CD14-positive monocyte (primary cell): ENCODE measurements at regions not wholly inside any gene's neighbourhood (a gene's known extent, or its start where the extent isn't known, plus 50 kb on each side); places are given as distances from the start of the nearest gene placed in this dataset.

Experiments
- DNase-seq, 3 donors: peaks; one replicate each; pipeline ENCODE4 v3.0.0-alpha.2; 2011 to 2022
- H2AFZ ChIP-seq: 2 replicates; pipeline ENCODE4 v1.6.0; 2012; ENCODE audit warnings: mild to moderate bottlenecking, low read depth, low read length, inconsistent platforms; ENCODE audit not compliant: insufficient read depth, poor library complexity, severe bottlenecking
- H3K27ac ChIP-seq, 2 donors: 1 replicate in 1 of 2; 2 replicates in 1 of 2; pipeline ENCODE4 v1.5.1; 2012 to 2013; ENCODE audit warnings: low read length in 2 of 2, control low read depth in 1 of 2, inconsistent platforms in 1 of 2, low read depth in 1 of 2, mild to moderate bottlenecking in 1 of 2
- H3K27me3 ChIP-seq, 2 donors: one replicate each; pipeline versions ENCODE4 v1.6.0 to v1.6.1; 2011 to 2013; ENCODE audit warnings: low read length in 2 of 2; ENCODE audit not compliant: control insufficient read depth in 2 of 2, insufficient read depth in 2 of 2
- H3K36me3 ChIP-seq, 2 donors: replicated peaks in 1 of 2; 1 replicate in 1 of 2; 2 replicates in 1 of 2; pipeline versions ENCODE4 v1.5.1 to v1.6.1; 2012 to 2013; ENCODE audit warnings: low read length in 2 of 2, control low read depth in 1 of 2, inconsistent platforms in 1 of 2, mild to moderate bottlenecking in 1 of 2; ENCODE audit not compliant: insufficient read depth in 2 of 2, control insufficient read depth in 1 of 2
- H3K4me1 ChIP-seq, 2 donors: 1 replicate in 1 of 2; 2 replicates in 1 of 2; pipeline versions ENCODE4 v1.5.1 to v1.6.1; 2012 to 2013; ENCODE audit warnings: low read length in 2 of 2, control low read depth in 1 of 2, inconsistent platforms in 1 of 2, mild to moderate bottlenecking in 1 of 2, moderate library complexity in 1 of 2; ENCODE audit not compliant: insufficient read depth in 2 of 2, control insufficient read depth in 1 of 2
- H3K4me2 ChIP-seq: replicated peaks from 2 replicates; pipeline ENCODE3; 2012; ENCODE audit warnings: low read length, moderate library complexity, mild to moderate bottlenecking; ENCODE audit not compliant: poor library complexity, severe bottlenecking; ENCODE audit errors: extremely low read depth
- H3K4me3 ChIP-seq, 3 experiments: fragments of 200-600 bp in 1 of 3; sonication (generic) in 1 of 3; replicated peaks in 1 of 3; 1 replicate in 2 of 3; 2 replicates in 1 of 3; pipeline ENCODE4 v1.5.1; 2011 to 2013; ENCODE audit warnings: low read length in 3 of 3, mild to moderate bottlenecking in 3 of 3, control low read depth in 2 of 3, low read depth in 2 of 3, inconsistent platforms in 1 of 3, moderate library complexity in 1 of 3
- H3K79me2 ChIP-seq: 2 replicates; pipeline ENCODE4 v1.6.0; 2012; ENCODE audit warnings: mild to moderate bottlenecking, control low read depth, inconsistent platforms, low read length, moderate library complexity; ENCODE audit not compliant: insufficient read depth
- H3K9ac ChIP-seq: 2 replicates; pipeline ENCODE4 v1.6.0; 2017; ENCODE audit warnings: low read length, mild to moderate bottlenecking; ENCODE audit not compliant: insufficient read depth, poor library complexity, severe bottlenecking
- H3K9me3 ChIP-seq, 2 donors: replicated peaks in 1 of 2; 1 replicate in 1 of 2; 2 replicates in 1 of 2; pipeline versions ENCODE4 v1.5.1 to v1.6.1; 2012 to 2013; ENCODE audit warnings: low read length in 2 of 2, control low read depth in 1 of 2; ENCODE audit not compliant: control insufficient read depth in 1 of 2, insufficient read depth in 1 of 2
- H4K20me1 ChIP-seq: 2 replicates; pipeline ENCODE4 v1.6.0; 2012; ENCODE audit warnings: mild to moderate bottlenecking, low read length, control low read depth, moderate library complexity; ENCODE audit not compliant: insufficient read depth
- H3K27ac Mint-ChIP-seq, 7 donors: one replicate each; pipeline ENCODE4 v1.8.0; 2020; ENCODE audit warnings: mild to moderate bottlenecking in 7 of 7, mixed read lengths in 7 of 7, moderate library complexity in 6 of 7, inconsistent platforms in 2 of 7
- H3K27me3 Mint-ChIP-seq, 3 donors: one replicate each; pipeline ENCODE4 v1.8.0; 2021 to 2022; ENCODE audit warnings: low read depth in 3 of 3, mild to moderate bottlenecking in 3 of 3, mixed read lengths in 3 of 3, moderate library complexity in 3 of 3, inconsistent platforms in 1 of 3
- H3K36me3 Mint-ChIP-seq, 2 donors: one replicate each; pipeline ENCODE4 v1.8.0; 2020; ENCODE audit warnings: mixed read lengths in 2 of 2, inconsistent platforms in 1 of 2, mild to moderate bottlenecking in 1 of 2
- H3K4me1 Mint-ChIP-seq: one replicate; pipeline ENCODE4 v1.8.0; 2020; ENCODE audit warnings: mild to moderate bottlenecking, mixed read lengths
- H3K4me3 Mint-ChIP-seq, 2 donors: one replicate each; pipeline ENCODE4 v1.8.0; 2020; ENCODE audit warnings: mild to moderate bottlenecking in 2 of 2, mixed read lengths in 2 of 2, moderate library complexity in 1 of 2
- H3K9me3 Mint-ChIP-seq, 7 donors: one replicate each; pipeline ENCODE4 v1.8.0; 2020 to 2022; ENCODE audit warnings: mixed read lengths in 7 of 7, mild to moderate bottlenecking in 6 of 7, moderate library complexity in 6 of 7, inconsistent platforms in 2 of 7
- WGBS: methylation state at CpG from one replicate; pipeline ENCODE4 v1.1.5; 2013; ENCODE audit warnings: missing lambda C conversion rate; ENCODE audit not compliant: insufficient coverage; 5-methylcytosine and 5-hydroxymethylcytosine counted together
- intact Hi-C, 2 donors: fragments of 100-400 bp; cut with micrococcal nuclease; formaldehyde crosslinking; loops; one replicate each; pipeline versions ENCODE4 v1.15.0 to v1.15.1; 2023
- TF ChIP-seq, protein P1 (sequence below): fragments of 200-600 bp; IDR thresholded peaks from one replicate; pipeline ENCODE4 v1.8.0; 2022; ENCODE audit warnings: antibody characterized with exemption, mild to moderate bottlenecking

DNA sequence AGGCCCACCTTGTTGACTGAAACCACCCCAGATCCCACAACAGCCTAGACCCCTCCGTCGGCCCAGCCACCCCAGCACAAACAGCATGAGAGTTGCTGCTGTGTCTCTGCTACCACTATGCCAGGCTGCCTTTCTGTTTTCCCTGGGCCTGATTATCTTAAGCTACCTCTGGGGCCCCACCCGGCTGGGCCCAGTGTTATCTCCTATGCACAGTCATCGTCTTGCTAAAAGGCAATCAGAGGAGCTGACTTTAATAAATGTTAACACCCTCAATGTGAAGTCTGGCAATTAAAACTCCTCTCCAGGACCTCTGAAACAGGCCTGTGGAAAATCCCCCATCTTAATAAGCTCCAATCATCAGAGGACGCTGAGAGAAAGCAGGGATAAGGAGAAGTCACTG, 144.9 kb downstream of the FAM114A2 start:
- TF ChIP-seq, protein P1, sequence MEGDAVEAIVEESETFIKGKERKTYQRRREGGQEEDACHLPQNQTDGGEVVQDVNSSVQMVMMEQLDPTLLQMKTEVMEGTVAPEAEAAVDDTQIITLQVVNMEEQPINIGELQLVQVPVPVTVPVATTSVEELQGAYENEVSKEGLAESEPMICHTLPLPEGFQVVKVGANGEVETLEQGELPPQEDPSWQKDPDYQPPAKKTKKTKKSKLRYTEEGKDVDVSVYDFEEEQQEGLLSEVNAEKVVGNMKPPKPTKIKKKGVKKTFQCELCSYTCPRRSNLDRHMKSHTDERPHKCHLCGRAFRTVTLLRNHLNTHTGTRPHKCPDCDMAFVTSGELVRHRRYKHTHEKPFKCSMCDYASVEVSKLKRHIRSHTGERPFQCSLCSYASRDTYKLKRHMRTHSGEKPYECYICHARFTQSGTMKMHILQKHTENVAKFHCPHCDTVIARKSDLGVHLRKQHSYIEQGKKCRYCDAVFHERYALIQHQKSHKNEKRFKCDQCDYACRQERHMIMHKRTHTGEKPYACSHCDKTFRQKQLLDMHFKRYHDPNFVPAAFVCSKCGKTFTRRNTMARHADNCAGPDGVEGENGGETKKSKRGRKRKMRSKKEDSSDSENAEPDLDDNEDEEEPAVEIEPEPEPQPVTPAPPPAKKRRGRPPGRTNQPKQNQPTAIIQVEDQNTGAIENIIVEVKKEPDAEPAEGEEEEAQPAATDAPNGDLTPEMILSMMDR: no peak
- H2AFZ ChIP-seq: no peak overlapping the region
- no peak overlapping the region for H3K27ac Mint-ChIP-seq
- no peaks in the 10 kb centered on the region for H3K9me3 Mint-ChIP-seq
- H3K4me2 ChIP-seq: no peak overlapping the region
- H3K4me3 ChIP-seq: no peak overlapping the region
- H3K27me3 ChIP-seq: no peaks in the 10 kb centered on the region
- no peak overlapping the region for H3K9ac ChIP-seq
- no peaks in the 10 kb centered on the region for H3K36me3 ChIP-seq
- H3K27me3 Mint-ChIP-seq: no peaks in the 10 kb centered on the region
- no peak overlapping the region for H3K4me3 Mint-ChIP-seq
- no peak overlapping the region for H3K27ac ChIP-seq
- no peaks in the 10 kb centered on the region for H3K79me2 ChIP-seq
- no peaks in the 10 kb centered on the region for H4K20me1 ChIP-seq
- intact Hi-C loops: no loop called here
- no peaks in the 10 kb centered on the region for H3K9me3 ChIP-seq
- H3K4me1 Mint-ChIP-seq: peaks cover 5% of the 10 kb centered on the region
- DNase-seq: no peak
- H3K36me3 Mint-ChIP-seq: no peaks in the 10 kb centered on the region
- WGBS: 88% methylated on average over 2 of the region's 5 CpGs
- no peaks in the 10 kb centered on the region for H3K4me1 ChIP-seq

DNA sequence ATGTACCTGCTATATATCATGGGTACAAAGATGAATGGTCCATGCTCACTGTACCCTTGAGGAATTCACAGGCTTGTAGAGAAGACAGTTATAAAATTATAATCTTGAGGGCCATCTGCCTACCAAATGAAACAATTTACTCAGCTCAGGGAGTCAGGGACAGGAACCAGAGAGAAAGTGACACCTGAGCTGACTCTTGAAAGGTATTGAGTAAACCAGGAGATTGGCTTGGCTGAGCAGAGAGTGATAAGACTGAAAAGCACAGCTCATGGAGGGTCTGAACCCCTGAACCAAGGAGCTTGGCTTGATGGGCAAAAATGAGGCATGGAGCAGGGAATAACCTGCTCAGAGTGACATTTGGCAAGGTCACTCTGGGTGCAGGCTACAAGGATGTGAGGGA, 147.3 kb downstream of the FAM114A2 start:
- intact Hi-C loops: no loop called here

More for the DNA sequence above, 147.3 kb downstream of the FAM114A2 start:
- Mint-ChIP-seq H3K36me3 (no peaks in the 10 kb centered on the region), H3K4me1 (no peaks in the 10 kb centered on the region), H3K27ac (no peak overlapping the region), H3K4me3 (no peak overlapping the region), H3K9me3 (no peaks in the 10 kb centered on the region), H3K27me3 (no peaks in the 10 kb centered on the region)
- H3K27me3 ChIP-seq: no peaks in the 10 kb centered on the region
- H3K27ac ChIP-seq: no peak overlapping the region
- H3K4me3 ChIP-seq: no peak overlapping the region
- H3K9ac ChIP-seq: no peak overlapping the region
- H3K36me3 ChIP-seq: no peaks in the 10 kb centered on the region
- H3K79me2 ChIP-seq: no peaks in the 10 kb centered on the region
- TF ChIP-seq, protein P1: no peak
- no peak overlapping the region for H3K4me2 ChIP-seq
- no peaks in the 10 kb centered on the region for H3K4me1 ChIP-seq
- no peak for DNase-seq
- no peaks in the 10 kb centered on the region for H4K20me1 ChIP-seq
- no peak overlapping the region for H2AFZ ChIP-seq
- H3K9me3 ChIP-seq: no peaks in the 10 kb centered on the region
